GM12878 (cell line): ENCODE measurements at regions not wholly inside any gene's neighbourhood (a gene's known extent, or its start where the extent isn't known, plus 50 kb on each side); places are given as distances from the start of the nearest gene placed in this dataset.

Experiments
- BCL3 ChIP-seq: IDR thresholded peaks from 2 replicates; pipeline ENCODE4 v1.6.1; 2011; ENCODE audit warnings: borderline replicate concordance, low read depth, mild to moderate bottlenecking, moderate library complexity, low read length; ENCODE audit not compliant: insufficient read depth, poor library complexity, severe bottlenecking
- BHLHE40 ChIP-seq, 2 experiments: fragments of 450-650 bp in 1 of 2; IDR thresholded peaks; 2 replicates each; pipeline ENCODE4 v1.6.1; 2011 to 2017; ENCODE audit warnings: low read depth in 2 of 2, borderline replicate concordance in 1 of 2, improper control_type of control experiment in 1 of 2, low read length in 1 of 2, mild to moderate bottlenecking in 1 of 2
- CBX5 ChIP-seq: sonication (generic); IDR thresholded peaks from 2 replicates; pipeline ENCODE4 v1.6.1; 2016; ENCODE audit warnings: low read depth, moderate library complexity, mild to moderate bottlenecking, inconsistent platforms
- CEBPB ChIP-seq, 2 experiments: fragments of 150-350 bp in 1 of 2; IDR thresholded peaks; 2 replicates each; pipeline ENCODE4 v1.6.1; 2012 to 2014; ENCODE audit warnings: low read depth in 2 of 2, low read length in 2 of 2, borderline replicate concordance in 1 of 2, inconsistent platforms in 1 of 2
- NR2C2 ChIP-seq: IDR thresholded peaks from 2 replicates; pipeline ENCODE4 v1.6.1; 2011; ENCODE audit warnings: borderline replicate concordance, low read depth; ENCODE audit not compliant: control insufficient read depth, insufficient read length
- RFX5 ChIP-seq: IDR thresholded peaks from 2 replicates; pipeline ENCODE4 v1.6.1; 2011; ENCODE audit warnings: low read depth, low read length, improper control_type of control experiment
- ZNF24 ChIP-seq: fragments of 450-650 bp; IDR thresholded peaks from 2 replicates; pipeline ENCODE4 v1.6.1; 2017; ENCODE audit warnings: antibody characterized with exemption, mild to moderate bottlenecking
- ZNF274 ChIP-seq: IDR thresholded peaks from one replicate; pipeline ENCODE4 v1.8.0; 2011; ENCODE audit not compliant: insufficient read length, insufficient read depth
- TF ChIP-seq, protein P1 (sequence below), 3 experiments: IDR thresholded peaks in 2 of 3; conservative IDR thresholded peaks in 1 of 3; 2 replicates each; pipeline ENCODE4 v1.5.1; 2011; ENCODE audit warnings: low read depth in 3 of 3, low read length in 3 of 3, mild to moderate bottlenecking in 3 of 3, control low read depth in 2 of 3, moderate library complexity in 2 of 3, inconsistent platforms in 1 of 3, mixed read lengths in 1 of 3; ENCODE audit not compliant: control insufficient read depth in 2 of 3, insufficient read depth in 1 of 3; ENCODE audit errors: extremely low read depth in 1 of 3
- TF ChIP-seq, protein P2 (sequence below): IDR thresholded peaks from 2 replicates; pipeline ENCODE4 v1.6.1; 2012; ENCODE audit warnings: low read depth, low read length, improper control_type of control experiment
- TF ChIP-seq, protein P3 (sequence below): fragments of 450-650 bp; IDR thresholded peaks from 2 replicates; pipeline ENCODE4 v1.6.1; 2016; ENCODE audit warnings: mild to moderate bottlenecking
- TF ChIP-seq, protein P4 (sequence below): fragments of 450-650 bp; IDR thresholded peaks from 2 replicates; pipeline ENCODE4 v1.6.1; 2018; ENCODE audit warnings: borderline replicate concordance, mild to moderate bottlenecking; ENCODE audit not compliant: partially characterized antibody

DNA sequence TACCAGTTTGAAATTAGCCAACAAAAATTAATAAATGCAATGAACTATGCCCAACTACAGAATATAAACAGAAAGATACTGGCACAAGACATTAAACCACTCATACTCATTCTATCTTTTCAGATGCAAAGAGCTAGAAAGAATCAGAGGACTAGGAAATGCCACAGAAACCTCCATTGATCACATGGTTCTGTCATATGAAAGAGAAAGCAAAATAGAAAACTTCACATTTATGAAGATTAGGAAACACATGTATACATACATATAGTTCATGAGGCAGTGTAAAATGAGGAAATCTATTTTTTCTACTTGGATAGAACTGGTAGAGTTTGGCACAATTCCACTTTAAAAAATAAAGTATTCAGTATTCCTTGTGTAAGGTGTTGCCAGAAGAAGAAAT, 275.1 kb upstream of the PTGER4 start:
- TF ChIP-seq, protein P1, sequence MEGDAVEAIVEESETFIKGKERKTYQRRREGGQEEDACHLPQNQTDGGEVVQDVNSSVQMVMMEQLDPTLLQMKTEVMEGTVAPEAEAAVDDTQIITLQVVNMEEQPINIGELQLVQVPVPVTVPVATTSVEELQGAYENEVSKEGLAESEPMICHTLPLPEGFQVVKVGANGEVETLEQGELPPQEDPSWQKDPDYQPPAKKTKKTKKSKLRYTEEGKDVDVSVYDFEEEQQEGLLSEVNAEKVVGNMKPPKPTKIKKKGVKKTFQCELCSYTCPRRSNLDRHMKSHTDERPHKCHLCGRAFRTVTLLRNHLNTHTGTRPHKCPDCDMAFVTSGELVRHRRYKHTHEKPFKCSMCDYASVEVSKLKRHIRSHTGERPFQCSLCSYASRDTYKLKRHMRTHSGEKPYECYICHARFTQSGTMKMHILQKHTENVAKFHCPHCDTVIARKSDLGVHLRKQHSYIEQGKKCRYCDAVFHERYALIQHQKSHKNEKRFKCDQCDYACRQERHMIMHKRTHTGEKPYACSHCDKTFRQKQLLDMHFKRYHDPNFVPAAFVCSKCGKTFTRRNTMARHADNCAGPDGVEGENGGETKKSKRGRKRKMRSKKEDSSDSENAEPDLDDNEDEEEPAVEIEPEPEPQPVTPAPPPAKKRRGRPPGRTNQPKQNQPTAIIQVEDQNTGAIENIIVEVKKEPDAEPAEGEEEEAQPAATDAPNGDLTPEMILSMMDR (IDR thresholded peaks at IDR 0.05 in 2 of 3, conservative IDR thresholded peaks at IDR 0.05 in 1 of 3; ENCODE audit: control insufficient read depth in 2 of 3, extremely low read depth in 1 of 3, insufficient read depth in 1 of 3, low read depth in 3 of 3, low read length in 3 of 3): no peak
- no peak for TF ChIP-seq CBX5
- no peak for TF ChIP-seq BCL3
- TF ChIP-seq NR2C2: no peak
- TF ChIP-seq BHLHE40 (IDR thresholded peaks at IDR 0.05; ENCODE audit: borderline replicate concordance in 1 of 2, low read depth in 2 of 2, low read length in 1 of 2): no peak
- no peak for TF ChIP-seq ZNF274
- TF ChIP-seq CEBPB (IDR thresholded peaks at IDR 0.05; ENCODE audit: borderline replicate concordance in 1 of 2, low read depth in 2 of 2, low read length in 2 of 2): no peak
- TF ChIP-seq, protein P2, sequence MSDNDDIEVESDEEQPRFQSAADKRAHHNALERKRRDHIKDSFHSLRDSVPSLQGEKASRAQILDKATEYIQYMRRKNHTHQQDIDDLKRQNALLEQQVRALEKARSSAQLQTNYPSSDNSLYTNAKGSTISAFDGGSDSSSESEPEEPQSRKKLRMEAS: no peak
- TF ChIP-seq, protein P3, sequence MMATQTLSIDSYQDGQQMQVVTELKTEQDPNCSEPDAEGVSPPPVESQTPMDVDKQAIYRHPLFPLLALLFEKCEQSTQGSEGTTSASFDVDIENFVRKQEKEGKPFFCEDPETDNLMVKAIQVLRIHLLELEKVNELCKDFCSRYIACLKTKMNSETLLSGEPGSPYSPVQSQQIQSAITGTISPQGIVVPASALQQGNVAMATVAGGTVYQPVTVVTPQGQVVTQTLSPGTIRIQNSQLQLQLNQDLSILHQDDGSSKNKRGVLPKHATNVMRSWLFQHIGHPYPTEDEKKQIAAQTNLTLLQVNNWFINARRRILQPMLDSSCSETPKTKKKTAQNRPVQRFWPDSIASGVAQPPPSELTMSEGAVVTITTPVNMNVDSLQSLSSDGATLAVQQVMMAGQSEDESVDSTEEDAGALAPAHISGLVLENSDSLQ: no peak
- TF ChIP-seq, protein P4, sequence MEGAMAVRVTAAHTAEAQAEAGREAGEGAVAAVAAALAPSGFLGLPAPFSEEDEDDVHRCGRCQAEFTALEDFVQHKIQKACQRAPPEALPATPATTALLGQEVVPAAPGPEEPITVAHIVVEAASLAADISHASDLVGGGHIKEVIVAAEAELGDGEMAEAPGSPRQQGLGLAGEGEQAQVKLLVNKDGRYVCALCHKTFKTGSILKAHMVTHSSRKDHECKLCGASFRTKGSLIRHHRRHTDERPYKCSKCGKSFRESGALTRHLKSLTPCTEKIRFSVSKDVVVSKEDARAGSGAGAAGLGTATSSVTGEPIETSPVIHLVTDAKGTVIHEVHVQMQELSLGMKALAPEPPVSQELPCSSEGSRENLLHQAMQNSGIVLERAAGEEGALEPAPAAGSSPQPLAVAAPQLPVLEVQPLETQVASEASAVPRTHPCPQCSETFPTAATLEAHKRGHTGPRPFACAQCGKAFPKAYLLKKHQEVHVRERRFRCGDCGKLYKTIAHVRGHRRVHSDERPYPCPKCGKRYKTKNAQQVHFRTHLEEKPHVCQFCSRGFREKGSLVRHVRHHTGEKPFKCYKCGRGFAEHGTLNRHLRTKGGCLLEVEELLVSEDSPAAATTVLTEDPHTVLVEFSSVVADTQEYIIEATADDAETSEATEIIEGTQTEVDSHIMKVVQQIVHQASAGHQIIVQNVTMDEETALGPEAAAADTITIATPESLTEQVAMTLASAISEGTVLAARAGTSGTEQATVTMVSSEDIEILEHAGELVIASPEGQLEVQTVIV: no peak
- no peak for TF ChIP-seq ZNF24
- no peak for TF ChIP-seq RFX5
